OCI-LY3 (cell line): ENCODE measurements at regions not wholly inside any gene's neighbourhood (a gene's known extent, or its start where the extent isn't known, plus 50 kb on each side); places are given as distances from the start of the nearest gene placed in this dataset.

Source experiments
- EZH2phosphoT487 ChIP-seq: fragments of 200-600 bp; shearing (Covaris generic); IDR thresholded peaks from 2 replicates; pipeline ENCODE4 v1.6.1; 2018; ENCODE audit warnings: antibody characterized with exemption, mixed run types, low read depth
- TF ChIP-seq, protein P1 (sequence below): fragments of 200-600, 300-600 bp; sonication (generic); IDR thresholded peaks from 2 replicates; pipeline ENCODE4 v1.5.1; 2014; ENCODE audit warnings: antibody characterized with exemption, low read length, low read depth

DNA sequence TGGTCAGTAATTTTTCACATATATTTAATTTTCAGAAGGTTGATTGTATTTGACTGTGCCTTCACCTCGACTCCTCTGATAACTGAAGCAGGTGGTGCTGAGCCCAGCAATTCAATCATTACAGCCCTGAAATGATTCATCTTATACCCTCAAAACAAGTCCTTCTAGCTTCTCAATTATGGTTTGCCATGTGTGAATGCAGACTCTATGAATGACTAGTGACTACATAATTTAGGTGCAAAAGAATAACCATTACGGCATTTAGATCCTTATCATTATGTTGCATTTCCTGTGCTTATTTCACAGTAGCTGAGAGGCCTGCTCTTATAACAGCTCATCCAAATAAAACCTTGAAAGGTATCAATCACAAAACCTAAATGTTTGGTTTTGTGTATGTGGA is 54.0 kb upstream of the COL11A1 start:
- TF ChIP-seq, protein P1, sequence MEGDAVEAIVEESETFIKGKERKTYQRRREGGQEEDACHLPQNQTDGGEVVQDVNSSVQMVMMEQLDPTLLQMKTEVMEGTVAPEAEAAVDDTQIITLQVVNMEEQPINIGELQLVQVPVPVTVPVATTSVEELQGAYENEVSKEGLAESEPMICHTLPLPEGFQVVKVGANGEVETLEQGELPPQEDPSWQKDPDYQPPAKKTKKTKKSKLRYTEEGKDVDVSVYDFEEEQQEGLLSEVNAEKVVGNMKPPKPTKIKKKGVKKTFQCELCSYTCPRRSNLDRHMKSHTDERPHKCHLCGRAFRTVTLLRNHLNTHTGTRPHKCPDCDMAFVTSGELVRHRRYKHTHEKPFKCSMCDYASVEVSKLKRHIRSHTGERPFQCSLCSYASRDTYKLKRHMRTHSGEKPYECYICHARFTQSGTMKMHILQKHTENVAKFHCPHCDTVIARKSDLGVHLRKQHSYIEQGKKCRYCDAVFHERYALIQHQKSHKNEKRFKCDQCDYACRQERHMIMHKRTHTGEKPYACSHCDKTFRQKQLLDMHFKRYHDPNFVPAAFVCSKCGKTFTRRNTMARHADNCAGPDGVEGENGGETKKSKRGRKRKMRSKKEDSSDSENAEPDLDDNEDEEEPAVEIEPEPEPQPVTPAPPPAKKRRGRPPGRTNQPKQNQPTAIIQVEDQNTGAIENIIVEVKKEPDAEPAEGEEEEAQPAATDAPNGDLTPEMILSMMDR: no peak
- no peak for TF ChIP-seq EZH2phosphoT487
